Vagina (tissue), 2 donors: ENCODE measurements at regions not wholly inside any gene's neighbourhood (a gene's known extent, or its start where the extent isn't known, plus 50 kb on each side); places are given as distances from the start of the nearest gene placed in this dataset.
"Not testable (repeated sequence)": the region's sequence is repeated elsewhere in the genome, so short reads cannot be mapped to it uniquely, and the experiment has no call there.

Experiments
- DNase-seq, 2 donors: peaks; one replicate each; pipeline ENCODE4 v3.0.0-alpha.2; 2017; ENCODE audit errors: extremely low spot score in 2 of 2
- H3K27ac ChIP-seq: fragments of 200-600 bp; sonication (generic); one replicate; pipeline ENCODE4 v1.5.1; 2019
- H3K27me3 ChIP-seq: fragments of 200-600 bp; sonication (generic); one replicate; pipeline ENCODE4 v1.5.1; 2019
- H3K36me3 ChIP-seq, 2 donors: fragments of 200-600 bp; sonication (generic); one replicate each; pipeline ENCODE4 v1.5.1; 2017 to 2019
- H3K4me1 ChIP-seq: fragments of 200-600 bp; sonication (generic); one replicate; pipeline ENCODE4 v1.5.1; 2019
- H3K4me3 ChIP-seq, 2 donors: fragments of 200-600 bp; sonication (generic); 1 replicate in 1 of 2; 2 replicates in 1 of 2; pipeline ENCODE4 v1.5.1; 2016 to 2019
- H3K9me3 ChIP-seq: fragments of 200-600 bp; sonication (generic); one replicate; pipeline ENCODE4 v1.5.1; 2019
- POLR2A ChIP-seq, 2 donors: fragments of 450-650 bp; IDR thresholded peaks; one replicate each; pipeline ENCODE4 v1.6.1; 2017; ENCODE audit warnings: antibody characterized with exemption in 2 of 2, mild to moderate bottlenecking in 2 of 2, moderate library complexity in 2 of 2
- POLR2AphosphoS5 ChIP-seq, 2 donors: sonication (generic); formaldehyde crosslinking; IDR thresholded peaks; one replicate each; pipeline ENCODE4 v1.9.0; 2017; ENCODE audit warnings: antibody characterized with exemption in 2 of 2, mild to moderate bottlenecking in 2 of 2, low read depth in 1 of 2; ENCODE audit not compliant: insufficient read depth in 1 of 2
- intact Hi-C: fragments of 100-400 bp; cut with DNase I; formaldehyde crosslinking; loops from one replicate; pipeline ENCODE4 v1.15.1; 2023
- TF ChIP-seq, protein P1 (sequence below), 3 experiments: fragments of 450-650 bp in 2 of 3; fragments of 200-600 bp in 1 of 3; sonication (generic) in 1 of 3; IDR thresholded peaks; one replicate each; pipeline ENCODE4 v1.5.1; 2017 to 2019; ENCODE audit warnings: antibody characterized with exemption in 3 of 3, mild to moderate bottlenecking in 2 of 3, moderate library complexity in 2 of 3

DNA sequence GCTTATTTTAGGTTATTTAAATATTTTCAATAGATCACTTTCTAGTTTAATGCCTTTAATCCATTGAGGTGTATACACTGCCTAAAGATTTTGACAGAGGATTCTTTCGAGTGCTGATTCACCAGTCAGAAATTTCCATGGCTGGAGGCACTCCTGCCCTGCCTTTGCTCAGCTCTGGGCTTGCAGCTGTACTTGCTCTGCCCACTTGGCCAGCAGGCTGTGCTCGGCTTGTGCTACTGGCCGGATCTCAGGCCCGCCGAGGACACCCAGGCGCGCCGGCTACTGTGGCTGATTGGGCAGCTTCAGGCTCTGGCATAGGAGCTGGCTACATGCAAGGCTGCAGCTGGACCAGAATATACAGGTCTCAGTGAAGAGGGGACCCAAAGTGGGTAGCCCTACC lies 675.1 kb upstream of the MMS22L start:
- H3K4me3 ChIP-seq, result no peak overlapping the region
- TF ChIP-seq, protein P1, sequence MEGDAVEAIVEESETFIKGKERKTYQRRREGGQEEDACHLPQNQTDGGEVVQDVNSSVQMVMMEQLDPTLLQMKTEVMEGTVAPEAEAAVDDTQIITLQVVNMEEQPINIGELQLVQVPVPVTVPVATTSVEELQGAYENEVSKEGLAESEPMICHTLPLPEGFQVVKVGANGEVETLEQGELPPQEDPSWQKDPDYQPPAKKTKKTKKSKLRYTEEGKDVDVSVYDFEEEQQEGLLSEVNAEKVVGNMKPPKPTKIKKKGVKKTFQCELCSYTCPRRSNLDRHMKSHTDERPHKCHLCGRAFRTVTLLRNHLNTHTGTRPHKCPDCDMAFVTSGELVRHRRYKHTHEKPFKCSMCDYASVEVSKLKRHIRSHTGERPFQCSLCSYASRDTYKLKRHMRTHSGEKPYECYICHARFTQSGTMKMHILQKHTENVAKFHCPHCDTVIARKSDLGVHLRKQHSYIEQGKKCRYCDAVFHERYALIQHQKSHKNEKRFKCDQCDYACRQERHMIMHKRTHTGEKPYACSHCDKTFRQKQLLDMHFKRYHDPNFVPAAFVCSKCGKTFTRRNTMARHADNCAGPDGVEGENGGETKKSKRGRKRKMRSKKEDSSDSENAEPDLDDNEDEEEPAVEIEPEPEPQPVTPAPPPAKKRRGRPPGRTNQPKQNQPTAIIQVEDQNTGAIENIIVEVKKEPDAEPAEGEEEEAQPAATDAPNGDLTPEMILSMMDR (IDR thresholded peaks at IDR 0.05), result no peak
- TF ChIP-seq POLR2A (IDR thresholded peaks at IDR 0.05) (no peak), POLR2AphosphoS5 (IDR thresholded peaks at IDR 0.05; ENCODE audit: insufficient read depth in 1 of 2, low read depth in 1 of 2) (no peak)
- no peaks in the 10 kb centered on the region for H3K9me3 ChIP-seq
- no peaks in the 10 kb centered on the region for H3K36me3 ChIP-seq
- no peak overlapping the region for H3K27ac ChIP-seq
- no peaks in the 10 kb centered on the region for H3K4me1 ChIP-seq
- intact Hi-C loops, result no loop called here
- H3K27me3 ChIP-seq, result no peaks in the 10 kb centered on the region
- DNase-seq, result no peak

DNA sequence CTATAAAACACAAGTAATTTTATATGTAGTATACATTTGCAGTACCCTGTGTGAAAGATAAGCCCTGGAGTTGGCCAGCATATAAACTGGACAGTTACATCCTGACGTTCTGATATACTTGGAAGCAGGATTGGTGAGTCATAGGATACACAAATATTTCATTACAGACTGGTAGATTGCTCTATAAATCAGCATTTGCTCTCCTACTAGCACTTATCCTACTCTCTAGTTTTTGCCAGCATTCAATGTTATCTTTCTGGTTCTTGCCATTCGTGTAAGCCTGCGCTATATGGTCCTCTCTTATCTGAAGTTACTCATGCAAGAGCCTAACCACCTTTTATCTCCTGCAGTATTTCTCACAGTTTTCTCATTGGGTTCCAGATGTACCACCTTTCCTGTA lies 680.2 kb upstream of the MMS22L start:
- Histone ChIP-seq H3K4me3 (no peak overlapping the region), H3K27me3 (no peaks in the 10 kb centered on the region), H3K27ac (no peak overlapping the region), H3K36me3 (no peaks in the 10 kb centered on the region), H3K9me3 (no peaks in the 10 kb centered on the region), H3K4me1 (no peaks in the 10 kb centered on the region)
- intact Hi-C loops, result no loop called here
- DNase-seq, result no peak
- TF ChIP-seq, protein P1 (IDR thresholded peaks at IDR 0.05), result no peak
- TF ChIP-seq POLR2AphosphoS5 (IDR thresholded peaks at IDR 0.05; ENCODE audit: insufficient read depth in 1 of 2, low read depth in 1 of 2), result no peak
- no peak for TF ChIP-seq POLR2A (IDR thresholded peaks at IDR 0.05)

DNA sequence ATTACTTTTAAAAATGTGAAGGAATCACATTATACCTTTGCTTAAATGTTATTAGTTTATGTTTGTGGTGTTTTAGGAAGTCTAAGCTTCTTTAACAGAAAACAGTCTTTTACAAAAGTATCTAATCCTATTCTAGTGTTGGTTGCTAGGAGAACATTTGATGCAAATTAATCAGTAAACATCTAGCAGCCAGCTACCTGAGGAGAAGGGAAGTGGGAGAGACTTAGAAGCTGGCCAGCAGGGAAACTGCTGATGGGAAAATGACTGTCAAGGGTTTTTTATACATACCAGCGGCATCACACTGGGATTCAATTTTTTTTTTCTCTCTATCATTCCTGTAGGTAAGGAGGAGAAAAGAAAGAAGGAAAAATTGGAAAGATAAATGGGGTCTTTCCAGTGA lies 686.0 kb upstream of the MMS22L start:
- intact Hi-C loops, result no loop called here

DNA sequence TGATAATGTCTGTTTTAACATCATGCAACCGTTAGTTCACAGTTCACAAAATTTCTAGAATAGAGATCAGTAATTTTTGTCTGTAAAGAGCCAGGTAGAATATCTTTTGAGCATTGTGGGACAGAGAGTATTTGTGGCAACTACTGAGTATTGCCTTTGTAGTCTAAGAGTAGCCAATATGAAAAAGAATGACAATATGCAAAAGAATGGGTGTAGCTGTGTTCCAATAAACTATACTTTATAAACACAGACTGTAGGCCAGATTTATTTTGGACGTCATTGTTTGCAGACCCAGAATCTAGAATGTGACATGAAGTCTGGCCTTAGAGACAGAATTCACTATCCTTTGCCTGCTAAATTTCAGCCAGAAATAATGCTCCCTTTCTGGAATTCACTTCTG lies 694.1 kb upstream of the MMS22L start:
- DNase-seq, result no peak
- TF ChIP-seq, protein P1 (IDR thresholded peaks at IDR 0.05), result no peak
- TF ChIP-seq POLR2A (IDR thresholded peaks at IDR 0.05), result no peak
- TF ChIP-seq POLR2AphosphoS5 (IDR thresholded peaks at IDR 0.05; ENCODE audit: insufficient read depth in 1 of 2, low read depth in 1 of 2), result no peak
- no peaks in the 10 kb centered on the region for H3K9me3 ChIP-seq
- H3K4me3 ChIP-seq, result no peak overlapping the region
- H3K4me1 ChIP-seq, result no peaks in the 10 kb centered on the region
- H3K27ac ChIP-seq, result no peak overlapping the region
- intact Hi-C loops, result no loop called here
- no peaks in the 10 kb centered on the region for H3K36me3 ChIP-seq
- H3K27me3 ChIP-seq, result no peaks in the 10 kb centered on the region

More for the DNA sequence above, 686.0 kb upstream of the MMS22L start:
- H3K4me1 ChIP-seq, result no peaks in the 10 kb centered on the region
- no peak overlapping the region for H3K27ac ChIP-seq
- TF ChIP-seq, protein P1 (IDR thresholded peaks at IDR 0.05), result no peak
- TF ChIP-seq POLR2A (IDR thresholded peaks at IDR 0.05) (no peak), POLR2AphosphoS5 (IDR thresholded peaks at IDR 0.05; ENCODE audit: insufficient read depth in 1 of 2, low read depth in 1 of 2) (no peak)
- DNase-seq, result no peak
- H3K9me3 ChIP-seq, result no peaks in the 10 kb centered on the region
- no peak overlapping the region for H3K4me3 ChIP-seq
- no peaks in the 10 kb centered on the region for H3K36me3 ChIP-seq
- H3K27me3 ChIP-seq, result no peaks in the 10 kb centered on the region

DNA sequence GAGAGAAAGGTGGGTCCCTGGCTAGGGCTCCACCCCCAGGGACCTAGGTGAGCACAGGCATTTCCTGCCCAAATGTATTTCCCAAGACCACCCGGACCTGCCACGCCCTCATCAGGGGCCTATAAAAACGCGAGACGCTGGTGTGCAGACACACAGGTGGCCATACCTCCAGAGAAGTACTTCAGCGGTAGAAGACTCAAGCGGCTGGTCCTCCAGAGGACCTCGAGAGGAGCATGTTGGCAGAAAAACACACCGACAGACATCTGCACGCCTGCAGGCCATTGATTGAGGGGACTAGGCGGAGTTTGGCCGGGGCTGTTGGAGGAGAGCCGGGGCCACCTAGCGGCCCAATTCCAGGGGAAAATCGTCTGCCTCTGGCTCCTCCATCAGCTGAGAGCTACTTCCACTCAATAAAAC lies 695.8 kb upstream of the MMS22L start:
- Histone ChIP-seq H3K4me1 (no peaks in the 10 kb centered on the region), H3K4me3 (no peak overlapping the region), H3K27ac (no peak overlapping the region), H3K27me3 (no peaks in the 10 kb centered on the region), H3K36me3 (no peaks in the 10 kb centered on the region), H3K9me3 (no peaks in the 10 kb centered on the region)
- TF ChIP-seq POLR2A (IDR thresholded peaks at IDR 0.05), result no peak
- TF ChIP-seq POLR2AphosphoS5 (IDR thresholded peaks at IDR 0.05; ENCODE audit: insufficient read depth in 1 of 2, low read depth in 1 of 2), result no peak
- TF ChIP-seq, protein P1 (IDR thresholded peaks at IDR 0.05), result no peak
- DNase-seq, result no peak
- intact Hi-C loops, result no loop called here

DNA sequence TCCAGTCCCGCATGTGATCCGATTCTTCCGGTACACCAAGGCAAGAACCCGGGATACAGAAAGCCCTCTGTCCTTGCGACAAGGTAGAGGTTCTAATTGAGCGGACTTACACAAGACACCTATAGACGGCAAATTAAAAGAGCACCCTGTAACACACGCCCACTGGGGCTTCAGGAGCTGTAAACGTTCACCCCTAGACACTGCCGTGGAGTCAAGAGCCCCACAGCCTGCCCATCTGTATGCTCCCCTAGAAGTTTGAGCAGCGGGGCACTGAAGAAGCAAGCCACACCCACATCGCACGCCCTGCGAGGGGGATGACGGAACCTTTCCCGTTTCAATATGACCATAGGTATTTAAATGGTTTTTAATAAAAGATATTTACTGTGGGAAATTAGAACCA lies 696.3 kb upstream of the MMS22L start:
- H3K9me3 ChIP-seq, H3K4me3 ChIP-seq, H3K36me3 ChIP-seq, DNase-seq, H3K27ac ChIP-seq, H3K4me1 ChIP-seq, intact Hi-C loops, H3K27me3 ChIP-seq: not testable (repeated sequence)
